ENCODE measurements at regions not wholly inside any gene's neighbourhood (a gene's known extent, or its start where the extent isn't known, plus 50 kb on each side); places are given as distances from the start of the nearest gene placed in this dataset.
"Not testable (repeated sequence)": the region's sequence is repeated elsewhere in the genome, so short reads cannot be mapped to it uniquely, and the experiment has no call there.

GRCh38 chr1:146322893-146323292 is 94.1 kb upstream of the NOTCH2NLA start:
- not testable (repeated sequence) for H3K36me3 Mint-ChIP-seq; H3K4me3 Mint-ChIP-seq; H3K9me3 Mint-ChIP-seq (ENCODE audit: low read depth); H3K27ac Mint-ChIP-seq; H3K27me3 Mint-ChIP-seq; H3K4me1 Mint-ChIP-seq (ENCODE audit: low read depth)

- not testable (repeated sequence) for H3K27ac Mint-ChIP-seq; H3K36me3 Mint-ChIP-seq; H3K4me3 Mint-ChIP-seq; H3K4me1 Mint-ChIP-seq (ENCODE audit: low read depth); H3K27me3 Mint-ChIP-seq; H3K9me3 Mint-ChIP-seq (ENCODE audit: low read depth)
Measured at GRCh38 chr1:146318715-146319114, 89.9 kb upstream of the NOTCH2NLA start.

DNA sequence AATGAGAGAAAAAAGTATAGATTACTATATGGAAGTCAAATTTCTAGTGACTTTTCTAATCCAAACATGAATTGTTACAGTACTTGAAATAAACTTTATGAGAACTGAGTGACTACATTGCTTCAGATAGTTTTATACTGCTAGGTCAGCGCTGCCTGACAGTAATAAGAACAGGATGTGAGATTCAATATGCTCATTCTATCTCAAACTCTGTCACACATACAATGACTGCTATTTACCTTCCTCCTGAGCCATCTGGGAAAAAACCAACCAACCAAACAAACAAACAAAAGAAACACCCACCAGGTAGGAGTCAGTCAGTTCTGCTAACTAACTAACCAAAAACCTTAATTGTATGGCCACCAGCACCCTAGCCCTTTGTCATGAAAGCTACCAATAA is 89.0 kb upstream of the NOTCH2NLA start:
- not testable (repeated sequence) for H3K27me3 Mint-ChIP-seq; H3K36me3 Mint-ChIP-seq; H3K9me3 Mint-ChIP-seq (ENCODE audit: low read depth); H3K4me3 Mint-ChIP-seq; H3K4me1 Mint-ChIP-seq (ENCODE audit: low read depth)
- H3K27ac Mint-ChIP-seq = peak overlapping the region; percentile 47

- not testable (repeated sequence) for H3K9me3 Mint-ChIP-seq (ENCODE audit: low read depth); H3K4me3 Mint-ChIP-seq; H3K27me3 Mint-ChIP-seq; H3K27ac Mint-ChIP-seq; H3K4me1 Mint-ChIP-seq (ENCODE audit: low read depth); H3K36me3 Mint-ChIP-seq
Measured at GRCh38 chr1:146314449-146315246, 85.8 kb upstream of the NOTCH2NLA start.

DNA sequence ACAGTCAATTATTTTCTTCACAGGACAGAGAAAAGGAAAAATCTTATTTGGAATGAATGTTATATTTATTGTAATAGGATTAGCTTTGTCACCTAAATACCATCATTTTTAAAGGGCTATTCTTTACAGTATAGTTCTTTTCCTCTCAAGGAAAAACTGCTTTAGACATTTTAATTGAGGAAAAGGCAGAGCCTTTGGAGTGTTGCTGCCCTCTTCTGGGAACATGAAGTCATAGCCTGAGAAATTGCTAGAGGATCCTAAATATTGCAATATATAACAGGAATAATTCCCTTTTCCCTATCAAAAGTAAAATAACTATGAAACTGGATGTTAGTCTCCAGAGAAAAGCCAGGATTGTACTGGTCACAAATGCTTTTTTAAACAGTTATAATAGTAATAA is 81.8 kb upstream of the NOTCH2NLA start:
- H3K9me3 Mint-ChIP-seq (ENCODE audit: low read depth); H3K4me3 Mint-ChIP-seq; H3K4me1 Mint-ChIP-seq (ENCODE audit: low read depth); H3K27ac Mint-ChIP-seq; H3K36me3 Mint-ChIP-seq; H3K27me3 Mint-ChIP-seq: not testable (repeated sequence)

GRCh38 chr1:146309427-146309826 is 80.6 kb upstream of the NOTCH2NLA start:
- H3K27me3 Mint-ChIP-seq; H3K9me3 Mint-ChIP-seq (ENCODE audit: low read depth): not testable (repeated sequence)

DNA sequence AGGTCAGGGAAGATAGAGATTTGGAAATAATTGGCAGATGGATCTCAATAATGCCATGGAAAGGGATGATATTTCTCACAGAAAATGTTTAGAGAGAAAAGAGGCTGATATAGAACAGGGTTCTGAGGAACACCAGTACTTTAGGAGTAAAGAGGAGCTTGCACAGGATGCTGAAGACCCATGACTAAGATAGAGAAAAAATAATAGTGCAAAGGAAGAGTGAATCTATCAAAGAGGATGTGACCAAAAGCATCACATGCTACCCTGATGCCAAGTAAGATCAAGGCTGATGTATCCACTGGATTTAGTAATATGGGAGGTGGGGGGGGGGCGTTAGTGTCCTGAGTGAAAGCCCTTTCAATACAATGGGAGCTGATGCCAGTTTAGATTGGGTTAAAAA is 80.1 kb upstream of the NOTCH2NLA start:
- H3K4me3 Mint-ChIP-seq; H3K4me1 Mint-ChIP-seq (ENCODE audit: low read depth); H3K9me3 Mint-ChIP-seq (ENCODE audit: low read depth); H3K27me3 Mint-ChIP-seq; H3K36me3 Mint-ChIP-seq; H3K27ac Mint-ChIP-seq: not testable (repeated sequence)

More at GRCh38 chr1:146309427-146309826, 80.6 kb upstream of the NOTCH2NLA start:
- not testable (repeated sequence) for H3K4me3 Mint-ChIP-seq; H3K4me1 Mint-ChIP-seq (ENCODE audit: low read depth); H3K27ac Mint-ChIP-seq; H3K36me3 Mint-ChIP-seq

GRCh38 chr1:146308152-146308551 is 79.3 kb upstream of the NOTCH2NLA start:
- not testable (repeated sequence) for H3K4me1 Mint-ChIP-seq (ENCODE audit: low read depth); H3K27ac Mint-ChIP-seq; H3K36me3 Mint-ChIP-seq; H3K4me3 Mint-ChIP-seq; H3K9me3 Mint-ChIP-seq (ENCODE audit: low read depth); H3K27me3 Mint-ChIP-seq

- H3K9me3 Mint-ChIP-seq (ENCODE audit: low read depth); H3K36me3 Mint-ChIP-seq; H3K4me3 Mint-ChIP-seq; H3K27ac Mint-ChIP-seq; H3K27me3 Mint-ChIP-seq; H3K4me1 Mint-ChIP-seq (ENCODE audit: low read depth): not testable (repeated sequence)
Measured at GRCh38 chr1:146307632-146308031, 78.8 kb upstream of the NOTCH2NLA start.

- H3K4me3 Mint-ChIP-seq; H3K27ac Mint-ChIP-seq; H3K9me3 Mint-ChIP-seq (ENCODE audit: low read depth); H3K4me1 Mint-ChIP-seq (ENCODE audit: low read depth); H3K27me3 Mint-ChIP-seq; H3K36me3 Mint-ChIP-seq: not testable (repeated sequence)
Measured at GRCh38 chr1:146306651-146307050, 77.8 kb upstream of the NOTCH2NLA start.

- not testable (repeated sequence) for H3K27me3 Mint-ChIP-seq; H3K9me3 Mint-ChIP-seq (ENCODE audit: low read depth); H3K4me3 Mint-ChIP-seq; H3K27ac Mint-ChIP-seq; H3K4me1 Mint-ChIP-seq (ENCODE audit: low read depth); H3K36me3 Mint-ChIP-seq
Measured at GRCh38 chr1:146305442-146305841, 76.6 kb upstream of the NOTCH2NLA start.

- H3K27ac Mint-ChIP-seq; H3K27me3 Mint-ChIP-seq; H3K36me3 Mint-ChIP-seq; H3K4me1 Mint-ChIP-seq (ENCODE audit: low read depth); H3K4me3 Mint-ChIP-seq; H3K9me3 Mint-ChIP-seq (ENCODE audit: low read depth): not testable (repeated sequence)
Measured at GRCh38 chr1:146298575-146298897, 69.7 kb upstream of the NOTCH2NLA start.

DNA sequence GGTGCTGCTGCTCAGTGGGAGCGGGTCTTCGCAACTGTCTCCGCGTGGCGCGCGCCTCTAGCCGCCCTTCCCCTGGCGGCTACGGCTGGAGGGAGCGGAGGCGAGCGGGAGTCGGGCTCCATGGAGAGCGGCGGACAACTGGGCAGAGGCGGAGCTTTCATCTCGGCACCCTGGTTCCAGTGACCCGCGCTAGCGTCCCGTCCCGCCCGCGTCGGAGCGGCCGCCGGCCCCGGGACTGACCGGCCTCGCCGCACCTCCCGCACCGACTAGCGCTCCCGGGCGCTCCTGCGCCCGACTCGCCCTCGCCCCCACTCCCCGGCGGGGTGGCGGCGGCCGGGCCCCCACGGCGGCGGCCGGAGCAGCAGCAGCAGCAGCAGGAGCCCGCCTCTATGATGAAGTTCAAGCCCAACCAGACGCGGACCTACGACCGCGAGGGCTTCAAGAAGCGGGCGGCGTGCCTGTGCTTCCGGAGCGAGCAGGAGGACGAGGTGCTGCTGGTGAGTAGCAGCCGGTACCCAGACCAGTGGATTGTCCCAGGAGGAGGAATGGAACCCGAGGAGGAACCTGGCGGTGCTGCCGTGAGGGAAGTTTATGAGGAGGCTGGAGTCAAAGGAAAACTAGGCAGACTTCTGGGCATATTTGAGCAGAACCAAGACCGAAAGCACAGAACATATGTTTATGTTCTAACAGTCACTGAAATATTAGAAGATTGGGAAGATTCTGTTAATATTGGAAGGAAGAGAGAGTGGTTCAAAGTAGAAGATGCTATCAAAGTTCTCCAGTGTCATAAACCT is 69.2 kb upstream of the NOTCH2NLA start:
- H3K9me3 Mint-ChIP-seq (ENCODE audit: low read depth); H3K27me3 Mint-ChIP-seq; H3K36me3 Mint-ChIP-seq; H3K4me1 Mint-ChIP-seq (ENCODE audit: low read depth); H3K27ac Mint-ChIP-seq; H3K4me3 Mint-ChIP-seq: not testable (repeated sequence)

GRCh38 chr1:146292940-146293936 is 64.4 kb upstream of the NOTCH2NLA start:
- H3K27me3 Mint-ChIP-seq = not testable (repeated sequence)

DNA sequence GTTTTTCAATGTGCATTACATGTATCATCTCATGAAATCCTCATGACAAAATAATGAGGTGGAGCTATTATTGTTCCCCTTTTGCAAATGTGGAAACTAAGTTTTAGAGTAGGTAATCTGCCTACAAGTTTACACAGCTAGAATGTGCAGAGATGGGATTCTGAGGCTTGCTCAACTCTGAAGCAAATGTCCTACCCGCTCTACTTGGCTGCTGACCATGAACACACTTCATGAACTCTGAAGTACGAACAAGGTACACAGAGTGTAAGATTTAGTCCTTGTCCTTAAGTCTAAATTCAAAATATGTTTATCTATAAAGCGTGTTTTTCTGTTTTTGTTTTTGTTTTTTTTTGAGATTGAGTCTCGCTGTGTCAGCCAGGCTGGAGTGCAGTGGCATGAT is 63.6 kb upstream of the NOTCH2NLA start:
- H3K9me3 Mint-ChIP-seq (ENCODE audit: low read depth); H3K4me1 Mint-ChIP-seq (ENCODE audit: low read depth); H3K4me3 Mint-ChIP-seq; H3K27me3 Mint-ChIP-seq; H3K27ac Mint-ChIP-seq; H3K36me3 Mint-ChIP-seq: not testable (repeated sequence)

More at GRCh38 chr1:146292940-146293936, 64.4 kb upstream of the NOTCH2NLA start:
- H3K4me1 Mint-ChIP-seq (ENCODE audit: low read depth); H3K36me3 Mint-ChIP-seq; H3K27ac Mint-ChIP-seq; H3K4me3 Mint-ChIP-seq; H3K9me3 Mint-ChIP-seq (ENCODE audit: low read depth): not testable (repeated sequence)
